GM21529 (cell line): ENCODE measurements at regions not wholly inside any gene's neighbourhood (a gene's known extent, or its start where the extent isn't known, plus 50 kb on each side); places are given as distances from the start of the nearest gene placed in this dataset.

Source experiments
- ATAC-seq: cut with Tn5 transposase; IDR thresholded peaks from one replicate; pipeline ENCODE4 v1.9.1; 2021; ENCODE audit not compliant: unreplicated experiment

- ATAC-seq = no peak
Observed at GRCh38 chr17:77391668-77392375, 251.1 kb downstream of the SEC14L1 start.

DNA sequence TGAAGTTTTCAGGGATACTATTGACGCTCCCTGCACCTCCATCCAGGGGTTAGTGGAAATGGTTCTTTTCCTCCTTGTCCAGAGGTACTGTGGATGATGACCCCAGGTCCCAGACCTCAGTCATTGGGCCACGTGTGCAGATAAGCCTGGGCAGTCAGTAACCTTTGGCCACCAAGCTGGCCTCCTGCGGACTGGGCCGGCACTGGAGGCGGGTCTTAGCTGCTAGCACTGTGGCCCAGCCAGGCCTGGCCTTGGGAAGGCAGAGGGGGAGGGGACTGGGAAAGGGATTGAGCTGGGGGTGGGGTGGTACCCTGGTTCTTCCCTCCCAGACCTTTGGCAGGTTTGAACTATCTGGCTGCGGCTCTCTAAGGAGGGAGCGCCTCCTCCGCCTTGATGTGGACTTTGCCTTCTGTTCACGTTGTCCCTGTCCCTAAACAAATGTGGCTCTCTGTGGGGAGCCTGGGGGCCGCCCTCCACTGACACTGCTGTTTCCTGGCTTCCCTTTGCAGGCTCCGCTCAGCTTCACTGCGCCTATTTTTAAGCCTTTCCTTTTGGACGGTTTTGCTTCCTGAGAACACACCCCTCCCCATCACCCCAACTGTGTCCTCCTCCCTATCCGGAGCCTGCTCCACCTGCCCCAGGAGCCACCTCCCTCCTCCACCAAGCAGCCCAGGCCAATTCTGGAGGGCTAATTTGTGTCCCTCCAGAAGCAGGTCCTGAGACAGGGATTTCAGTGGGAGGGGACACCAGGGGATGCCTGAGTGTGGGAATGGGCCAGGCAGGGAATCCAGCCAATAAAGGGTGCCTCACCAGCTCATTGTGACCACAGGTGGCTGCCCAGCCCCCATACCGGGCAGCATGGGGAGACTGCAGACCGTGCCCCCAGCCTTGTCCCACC lies 251.9 kb downstream of the SEC14L1 start:
- ATAC-seq = no peak

DNA sequence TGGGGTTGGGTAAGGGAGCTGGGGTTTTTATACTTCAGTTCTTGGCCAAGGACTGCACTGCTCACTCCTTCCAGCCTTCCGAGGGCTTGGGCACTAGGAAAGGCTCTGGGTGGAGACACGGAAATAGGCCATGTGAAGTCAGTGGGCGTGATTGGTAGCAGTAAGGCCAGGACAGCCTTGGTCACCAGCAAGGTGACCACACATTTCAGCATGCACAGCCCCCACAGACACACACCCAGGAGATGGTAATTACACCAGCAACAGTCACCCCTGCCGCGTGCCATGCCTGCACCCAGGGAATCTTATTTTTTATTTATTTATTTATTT lies 252.5 kb downstream of the SEC14L1 start:
- no peak for ATAC-seq

- ATAC-seq = no peak
Observed at GRCh38 chr17:77393867-77394539, 253.2 kb downstream of the SEC14L1 start.

DNA sequence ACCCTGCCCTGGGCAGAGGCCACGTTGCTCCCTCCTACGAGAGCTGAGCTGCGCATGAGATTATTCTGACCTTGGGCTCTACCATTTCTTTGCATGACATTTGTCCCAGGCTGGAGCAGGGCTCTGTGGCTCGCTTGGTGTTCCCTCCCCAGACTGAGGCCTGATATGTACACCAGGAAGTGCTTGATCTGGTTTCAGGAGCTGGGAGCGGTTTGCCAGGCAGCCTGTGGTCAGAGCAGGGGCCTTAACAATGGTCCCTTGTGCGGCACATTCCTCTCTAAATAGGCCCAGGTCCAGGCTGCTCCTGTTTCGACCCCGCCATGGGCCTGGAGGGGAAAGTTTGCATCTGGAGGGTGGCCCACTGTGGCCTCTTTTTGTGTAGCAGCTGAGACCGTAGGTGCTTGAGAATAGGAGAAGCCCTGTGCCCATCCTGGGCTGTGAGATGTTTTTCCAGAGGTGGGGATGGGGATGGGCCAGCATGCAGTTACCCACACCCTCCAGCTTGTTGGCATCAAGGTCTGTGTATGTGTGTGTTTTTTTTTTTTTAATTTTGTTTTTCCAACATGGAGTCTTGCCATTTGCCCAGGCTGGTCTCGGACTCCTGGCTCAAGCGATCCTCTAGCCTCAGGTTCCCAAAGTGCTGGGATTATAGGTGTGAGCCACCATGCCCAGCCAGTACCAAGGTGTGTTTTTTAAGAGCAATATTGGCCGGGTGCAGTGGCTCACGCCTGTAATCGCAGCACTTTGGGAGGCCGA lies 253.9 kb downstream of the SEC14L1 start:
- ATAC-seq = no peak

DNA sequence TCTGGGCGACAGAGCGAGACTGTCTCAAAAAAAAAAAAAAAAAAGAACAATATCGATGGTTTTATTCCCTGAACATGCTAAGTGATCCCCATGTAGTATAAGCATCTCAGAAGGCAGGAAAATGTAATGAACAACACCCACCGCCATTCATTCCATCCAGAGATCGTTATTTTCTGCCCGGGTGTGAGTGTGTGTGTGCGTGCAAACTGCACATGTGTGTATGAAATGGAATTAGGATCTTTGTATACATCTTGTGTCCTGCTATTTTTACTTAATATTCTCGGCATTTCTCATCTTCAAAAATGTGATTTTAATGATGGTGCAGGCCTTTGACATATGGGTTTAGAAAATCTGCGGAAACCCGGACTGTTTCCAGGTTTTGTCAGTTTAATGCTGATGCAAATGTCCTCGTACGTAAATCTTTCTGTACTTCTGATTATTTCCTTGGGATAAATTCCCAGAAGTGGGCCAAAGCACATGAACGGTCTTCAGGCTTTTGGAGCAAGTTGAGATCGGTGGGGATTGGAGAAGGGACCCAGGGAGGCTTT lies 254.8 kb downstream of the SEC14L1 start:
- no peak for ATAC-seq

DNA sequence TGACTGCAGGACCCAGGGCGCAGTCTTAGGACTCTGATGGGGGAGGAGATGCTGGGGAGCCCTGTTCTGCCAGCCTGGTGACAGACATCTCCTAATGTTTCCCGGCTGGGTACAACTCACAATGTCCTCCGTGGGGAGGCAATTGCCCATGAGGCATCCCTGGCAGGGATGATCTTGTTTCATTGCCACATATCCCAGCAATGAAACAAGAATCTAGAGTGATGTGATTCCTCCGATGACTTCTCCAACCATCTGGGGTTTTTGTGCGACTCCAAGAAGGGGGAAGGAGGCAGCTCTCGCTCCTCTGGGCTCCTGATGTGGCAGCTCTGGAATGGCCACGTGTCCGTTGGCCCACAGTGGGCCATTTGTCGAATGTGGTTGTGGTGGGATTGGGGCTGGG lies 255.8 kb downstream of the SEC14L1 start:
- no peak for ATAC-seq

DNA sequence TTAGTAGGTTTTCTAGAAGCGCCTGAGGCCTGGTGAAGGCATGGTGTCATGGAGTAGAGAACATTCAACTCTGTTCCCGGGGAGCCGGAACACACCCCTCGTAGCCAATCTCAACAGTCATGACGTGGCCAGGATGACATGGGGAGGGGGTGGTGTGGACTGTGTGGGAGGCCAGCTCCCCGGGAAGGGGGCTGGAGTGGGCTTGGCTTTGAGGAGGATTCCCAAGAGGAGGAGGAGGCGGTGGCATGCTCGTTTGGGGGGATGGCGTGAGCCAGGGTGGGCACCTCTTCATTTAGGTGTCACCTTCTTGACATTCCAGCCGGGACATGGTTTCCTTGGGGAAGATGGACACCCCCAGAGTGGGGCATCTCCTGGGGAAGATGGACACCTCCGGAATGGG lies 257.5 kb downstream of the SEC14L1 start:
- ATAC-seq = no peak

DNA sequence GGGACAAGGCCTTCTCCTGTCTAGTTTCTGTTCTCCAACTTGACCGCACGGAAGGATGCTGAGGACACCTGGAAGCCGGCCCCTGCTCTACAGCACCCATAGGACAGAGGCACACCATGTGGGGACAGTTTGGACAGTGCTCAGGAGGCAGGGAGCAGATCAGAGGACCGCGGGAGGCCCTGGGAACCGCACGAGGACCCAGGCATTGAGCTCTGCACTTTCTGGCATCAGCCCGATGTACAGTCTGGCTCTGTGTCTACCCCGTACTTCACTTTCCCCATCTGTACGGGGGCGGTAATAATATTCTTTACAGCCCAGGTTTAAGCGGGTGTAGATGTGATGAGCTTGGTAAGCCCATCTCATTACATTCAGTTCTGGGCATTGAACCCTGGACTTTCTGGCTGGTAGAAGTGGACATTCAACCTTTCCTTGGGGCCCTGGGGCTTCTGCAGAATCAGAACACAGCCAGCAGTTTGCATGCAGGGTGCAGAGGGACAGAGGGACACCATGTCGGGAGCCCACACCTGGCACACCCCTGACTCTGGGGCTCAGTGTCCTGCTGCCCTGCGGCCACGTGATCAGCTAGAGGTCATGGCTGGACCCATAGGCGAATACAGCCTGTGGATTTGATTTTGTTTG lies 258.7 kb downstream of the SEC14L1 start:
- ATAC-seq = no peak

- ATAC-seq = no peak
Observed at GRCh38 chr17:77400445-77400870, 259.7 kb downstream of the SEC14L1 start.

DNA sequence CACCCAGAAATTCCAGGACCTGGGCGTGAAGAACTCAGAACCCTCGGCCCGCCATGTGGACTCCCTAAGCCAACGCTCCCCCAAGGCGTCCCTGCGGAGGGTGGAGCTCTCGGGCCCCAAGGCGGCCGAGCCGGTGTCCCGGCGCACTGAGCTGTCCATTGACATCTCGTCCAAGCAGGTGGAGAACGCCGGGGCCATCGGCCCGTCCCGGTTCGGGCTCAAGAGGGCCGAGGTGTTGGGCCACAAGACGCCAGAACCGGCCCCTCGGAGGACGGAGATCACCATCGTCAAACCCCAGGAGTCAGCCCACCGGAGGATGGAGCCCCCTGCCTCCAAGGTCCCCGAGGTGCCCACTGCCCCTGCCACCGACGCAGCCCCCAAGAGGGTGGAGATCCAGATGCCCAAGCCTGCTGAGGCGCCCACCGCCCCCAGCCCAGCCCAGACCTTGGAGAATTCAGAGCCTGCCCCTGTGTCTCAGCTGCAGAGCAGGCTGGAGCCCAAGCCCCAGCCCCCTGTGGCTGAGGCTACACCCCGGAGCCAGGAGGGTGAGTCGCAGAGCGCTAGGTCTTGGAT lies 261.5 kb downstream of the SEC14L1 start:
- no peak for ATAC-seq

DNA sequence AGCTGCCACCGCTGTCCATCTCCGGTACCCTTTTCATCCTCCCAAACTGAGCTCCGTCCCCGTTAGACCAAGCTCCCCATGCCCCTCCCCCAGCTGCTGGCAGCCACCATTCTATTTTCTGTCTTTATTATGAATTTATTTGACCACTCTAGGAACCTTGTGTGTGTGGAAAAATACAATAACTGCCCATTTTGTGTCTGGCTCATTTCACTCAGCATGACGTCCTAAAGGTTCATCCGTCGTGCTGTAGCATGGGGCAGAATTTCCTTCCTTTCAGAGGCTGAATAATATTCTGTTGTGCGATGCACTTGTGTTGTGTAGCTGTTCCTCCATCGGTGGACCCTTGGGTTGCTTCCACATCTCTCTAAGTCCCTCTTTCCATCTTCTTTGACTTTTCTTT lies 263.1 kb downstream of the SEC14L1 start:
- no peak for ATAC-seq

- ATAC-seq = peak; percentile 70
Observed at GRCh38 chr17:77404812-77405581, 264.2 kb downstream of the SEC14L1 start.

- no peak for ATAC-seq
Observed at GRCh38 chr17:77405867-77406732, 265.3 kb downstream of the SEC14L1 start.

DNA sequence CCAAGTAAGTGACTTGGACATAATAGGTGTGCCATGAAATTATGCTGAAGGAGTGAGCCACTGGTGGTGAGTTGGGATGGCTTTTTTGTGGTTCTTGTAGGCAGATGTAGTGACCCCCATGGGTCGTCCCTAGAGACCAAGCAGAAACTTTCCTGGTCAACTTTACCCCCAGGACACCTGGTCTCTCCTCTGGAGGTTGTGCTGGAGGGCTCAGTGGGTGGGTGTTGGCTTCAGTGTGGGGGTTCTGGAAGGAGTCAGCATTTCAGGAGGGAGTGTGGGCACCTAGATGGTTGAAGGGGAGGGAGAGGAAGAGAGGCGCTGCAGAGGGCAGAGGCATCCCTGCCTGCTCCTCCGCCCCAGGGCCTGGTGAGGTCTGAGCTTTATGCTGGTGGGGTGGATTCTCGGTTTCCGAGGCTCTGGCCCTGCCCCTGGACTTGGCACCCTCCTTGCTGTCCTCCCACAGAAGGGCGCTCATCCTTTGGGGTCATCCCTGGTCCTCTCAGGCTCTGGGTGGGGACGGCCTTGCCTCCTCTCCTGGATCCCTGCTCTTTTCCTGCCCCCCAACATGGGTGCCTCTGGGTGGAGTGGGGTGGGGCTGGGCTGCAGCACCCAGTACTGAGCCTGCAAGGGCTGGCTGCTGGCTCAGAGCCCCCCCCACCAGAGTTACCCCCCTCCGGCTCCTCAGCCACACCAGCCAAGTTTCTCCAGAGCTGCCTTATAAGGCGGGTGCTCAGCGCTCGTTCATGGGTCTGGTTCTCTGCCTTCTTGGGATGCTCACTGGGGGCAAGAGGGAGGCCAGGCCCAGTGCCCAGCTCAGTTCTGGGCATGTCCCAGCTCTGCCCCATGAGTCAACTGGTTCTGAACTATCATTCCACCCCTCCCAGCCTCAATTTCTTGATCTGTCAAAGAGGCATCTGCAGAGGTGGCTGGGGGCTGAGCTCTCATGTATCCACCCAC lies 266.8 kb downstream of the SEC14L1 start:
- ATAC-seq = no peak

DNA sequence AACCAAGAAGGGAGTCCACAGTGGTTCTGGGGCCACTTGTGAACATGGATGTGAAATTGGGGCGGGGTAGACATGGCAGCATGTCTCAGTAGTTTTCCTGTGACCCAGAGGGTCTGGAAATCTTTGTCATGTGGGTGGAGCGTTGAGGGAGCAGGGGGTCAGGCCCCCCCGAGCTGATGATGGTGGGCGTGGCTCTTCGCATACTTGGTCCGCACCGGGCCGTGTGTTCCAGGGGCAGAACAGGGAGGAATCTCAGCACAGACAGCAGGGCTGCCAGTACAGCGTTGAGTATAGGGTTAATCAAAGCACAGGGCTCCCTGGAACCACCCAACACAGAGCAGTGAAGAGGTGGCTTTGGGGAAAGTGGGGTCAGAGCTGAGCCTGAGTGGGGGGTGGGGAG lies 267.5 kb downstream of the SEC14L1 start:
- ATAC-seq = no peak
